ENCODE measurements at regions not wholly inside any gene's neighbourhood (a gene's known extent, or its start where the extent isn't known, plus 50 kb on each side); places are given as distances from the start of the nearest gene placed in this dataset.

DNA sequence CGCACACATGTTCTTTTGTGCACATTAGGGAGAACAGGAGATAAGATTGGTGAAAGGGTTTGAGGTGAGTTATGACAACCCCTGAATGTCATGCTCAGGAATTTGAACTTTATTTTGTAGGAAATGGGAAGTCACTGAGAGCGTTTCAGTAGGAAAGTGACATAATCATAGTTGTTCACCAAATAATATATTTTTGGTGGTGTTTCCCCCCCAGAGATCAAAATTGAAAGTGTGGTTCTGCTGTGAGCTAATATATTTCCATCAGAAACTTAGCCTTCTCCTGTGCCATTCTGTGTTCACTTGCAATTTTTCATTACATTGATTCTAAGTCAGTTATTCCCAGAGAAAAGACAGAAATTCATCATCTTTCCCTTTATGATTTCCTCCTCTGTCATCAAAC is 64.1 kb upstream of the RCN1 start:
- ATAC-seq (ENCODE audit: low read depth) (no peak), DNase-seq (ENCODE audit: low spot score) (no peak)
- H3K9me3 ChIP-seq (ENCODE audit: severe bottlenecking), result no peaks in the 10 kb centered on the region
- H3K27ac ChIP-seq (ENCODE audit: poor library complexity, severe bottlenecking), result no peak overlapping the region
- no peaks in the 10 kb centered on the region for H3K4me1 ChIP-seq (ENCODE audit: insufficient read depth, poor library complexity, severe bottlenecking)
- TF ChIP-seq, protein P1, sequence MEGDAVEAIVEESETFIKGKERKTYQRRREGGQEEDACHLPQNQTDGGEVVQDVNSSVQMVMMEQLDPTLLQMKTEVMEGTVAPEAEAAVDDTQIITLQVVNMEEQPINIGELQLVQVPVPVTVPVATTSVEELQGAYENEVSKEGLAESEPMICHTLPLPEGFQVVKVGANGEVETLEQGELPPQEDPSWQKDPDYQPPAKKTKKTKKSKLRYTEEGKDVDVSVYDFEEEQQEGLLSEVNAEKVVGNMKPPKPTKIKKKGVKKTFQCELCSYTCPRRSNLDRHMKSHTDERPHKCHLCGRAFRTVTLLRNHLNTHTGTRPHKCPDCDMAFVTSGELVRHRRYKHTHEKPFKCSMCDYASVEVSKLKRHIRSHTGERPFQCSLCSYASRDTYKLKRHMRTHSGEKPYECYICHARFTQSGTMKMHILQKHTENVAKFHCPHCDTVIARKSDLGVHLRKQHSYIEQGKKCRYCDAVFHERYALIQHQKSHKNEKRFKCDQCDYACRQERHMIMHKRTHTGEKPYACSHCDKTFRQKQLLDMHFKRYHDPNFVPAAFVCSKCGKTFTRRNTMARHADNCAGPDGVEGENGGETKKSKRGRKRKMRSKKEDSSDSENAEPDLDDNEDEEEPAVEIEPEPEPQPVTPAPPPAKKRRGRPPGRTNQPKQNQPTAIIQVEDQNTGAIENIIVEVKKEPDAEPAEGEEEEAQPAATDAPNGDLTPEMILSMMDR (IDR thresholded peaks at IDR 0.05; ENCODE audit: poor library complexity, severe bottlenecking), result no peak
- H3K27me3 ChIP-seq (ENCODE audit: insufficient read depth, poor library complexity, severe bottlenecking), result peaks cover 3% of the 10 kb centered on the region
- H3K4me3 ChIP-seq (ENCODE audit: severe bottlenecking), result no peak overlapping the region
- H3K36me3 ChIP-seq (ENCODE audit: low read depth), result no peaks in the 10 kb centered on the region

DNA sequence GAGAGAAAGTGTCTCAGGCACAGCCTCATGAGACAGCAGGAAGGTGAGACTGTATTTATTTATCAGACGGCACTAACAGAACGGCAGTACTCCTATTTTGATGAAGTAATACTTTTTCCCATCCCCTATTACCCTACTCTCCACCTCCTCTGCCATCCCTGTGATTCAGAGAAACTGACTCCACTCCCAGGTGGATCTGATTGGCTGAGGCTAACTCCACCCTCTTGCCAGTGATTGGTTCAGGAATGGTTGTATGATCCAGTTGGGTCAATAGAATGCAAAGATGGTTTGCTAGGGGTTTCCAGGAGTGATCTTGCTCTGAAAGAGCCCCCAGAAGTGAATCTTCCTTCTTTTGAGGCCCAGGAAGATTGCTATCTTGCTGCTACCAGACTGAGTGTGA is 65.9 kb upstream of the RCN1 start:
- TF ChIP-seq, protein P1 (IDR thresholded peaks at IDR 0.05; ENCODE audit: poor library complexity, severe bottlenecking), result no peak
- no peaks in the 10 kb centered on the region for H3K27me3 ChIP-seq (ENCODE audit: insufficient read depth, poor library complexity, severe bottlenecking)
- H3K4me3 ChIP-seq (ENCODE audit: severe bottlenecking), result no peak overlapping the region
- no peaks in the 10 kb centered on the region for H3K9me3 ChIP-seq (ENCODE audit: severe bottlenecking)
- H3K4me1 ChIP-seq (ENCODE audit: insufficient read depth, poor library complexity, severe bottlenecking), result no peaks in the 10 kb centered on the region
- ATAC-seq (ENCODE audit: low read depth) (no peak), DNase-seq (ENCODE audit: low spot score) (no peak)
- no peaks in the 10 kb centered on the region for H3K36me3 ChIP-seq (ENCODE audit: low read depth)
- no peak overlapping the region for H3K27ac ChIP-seq (ENCODE audit: poor library complexity, severe bottlenecking)

DNA sequence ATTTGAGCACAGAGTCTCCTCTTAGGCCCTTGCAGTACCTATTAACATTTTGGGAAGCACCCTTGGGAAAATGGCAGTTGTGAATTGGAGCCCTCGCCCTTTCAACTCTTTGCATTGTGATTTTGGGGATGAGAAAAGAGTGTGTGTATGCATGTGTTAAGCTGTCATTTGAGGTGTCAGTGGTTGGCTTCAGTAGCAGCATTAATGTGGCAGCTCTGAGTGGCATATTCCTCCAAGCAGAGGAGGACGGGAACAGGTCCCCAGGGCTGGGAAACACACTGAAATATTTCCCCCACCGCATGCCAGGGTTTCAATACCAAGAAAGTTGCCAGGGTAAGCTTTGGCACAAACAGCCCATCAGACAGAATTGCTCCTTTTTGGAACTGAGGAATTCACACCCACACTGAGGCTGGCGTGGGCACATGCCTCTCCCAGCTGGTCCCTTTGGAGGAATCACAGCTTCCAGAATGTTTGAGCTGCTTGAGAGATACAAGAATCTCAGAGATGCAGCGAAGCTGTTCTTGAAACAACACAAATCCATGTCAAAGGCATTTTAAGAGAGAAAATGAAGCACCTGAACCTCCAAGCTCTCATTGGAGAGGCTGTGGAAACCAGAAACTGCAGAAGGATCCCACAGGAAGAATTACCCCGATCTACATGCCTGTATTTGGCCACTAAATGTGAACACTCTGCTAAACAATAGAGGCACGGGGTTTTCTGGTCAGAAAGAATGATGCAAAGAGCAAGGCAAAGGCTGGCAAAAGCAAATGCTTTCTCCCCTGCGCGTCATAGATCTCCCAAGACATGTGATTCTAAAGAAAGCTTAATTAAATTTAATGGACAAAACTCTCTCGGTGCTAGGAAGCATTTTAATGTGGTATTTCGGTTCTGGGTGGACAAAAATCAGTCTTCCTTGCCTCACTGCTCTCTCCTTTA is 67.2 kb upstream of the RCN1 start:
- Histone ChIP-seq H3K4me3 (ENCODE audit: severe bottlenecking) (no peak overlapping the region), H3K36me3 (ENCODE audit: low read depth) (no peaks in the 10 kb centered on the region), H3K4me1 (ENCODE audit: insufficient read depth, poor library complexity, severe bottlenecking) (no peaks in the 10 kb centered on the region), H3K27me3 (ENCODE audit: insufficient read depth, poor library complexity, severe bottlenecking) (no peaks in the 10 kb centered on the region), H3K9me3 (ENCODE audit: severe bottlenecking) (no peaks in the 10 kb centered on the region), H3K27ac (ENCODE audit: poor library complexity, severe bottlenecking) (no peak overlapping the region)
- ATAC-seq (ENCODE audit: low read depth) (no peak), DNase-seq (ENCODE audit: low spot score) (no peak)
- TF ChIP-seq, protein P1 (IDR thresholded peaks at IDR 0.05; ENCODE audit: poor library complexity, severe bottlenecking), result no peak

DNA sequence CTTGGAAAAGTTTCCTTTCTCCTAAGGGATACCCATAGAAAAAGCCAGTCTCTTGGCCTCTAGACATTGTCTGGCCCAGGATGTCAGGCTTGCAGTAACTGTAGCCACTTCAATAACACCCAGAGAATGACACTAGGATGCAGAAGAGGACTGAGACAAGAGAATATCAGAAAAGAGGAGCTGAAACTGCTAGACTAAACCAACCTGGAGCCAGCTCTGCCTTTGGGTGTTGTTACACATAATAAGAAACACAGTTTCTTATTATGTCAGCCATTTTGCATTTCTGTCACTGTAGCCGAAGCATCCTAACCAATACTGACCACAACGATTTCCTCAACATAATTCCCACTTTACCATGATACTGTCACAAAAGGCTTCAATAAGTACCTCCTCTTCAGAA is 72.2 kb upstream of the RCN1 start:
- DNase-seq (ENCODE audit: low spot score), result no peak
- ATAC-seq (ENCODE audit: low read depth), result no peak

More for the DNA sequence above, 72.2 kb upstream of the RCN1 start:
- no peaks in the 10 kb centered on the region for H3K9me3 ChIP-seq (ENCODE audit: severe bottlenecking)
- no peak overlapping the region for H3K4me3 ChIP-seq (ENCODE audit: severe bottlenecking)
- TF ChIP-seq, protein P1 (IDR thresholded peaks at IDR 0.05; ENCODE audit: poor library complexity, severe bottlenecking), result no peak
- H3K36me3 ChIP-seq (ENCODE audit: low read depth), result no peaks in the 10 kb centered on the region
- H3K4me1 ChIP-seq (ENCODE audit: insufficient read depth, poor library complexity, severe bottlenecking), result no peaks in the 10 kb centered on the region
- H3K27me3 ChIP-seq (ENCODE audit: insufficient read depth, poor library complexity, severe bottlenecking), result peaks cover 14% of the 10 kb centered on the region
- no peak overlapping the region for H3K27ac ChIP-seq (ENCODE audit: poor library complexity, severe bottlenecking)

Measured in RWPE2 (cell line).